ENCODE measurements at regions not wholly inside any gene's neighbourhood (a gene's known extent, or its start where the extent isn't known, plus 50 kb on each side); places are given as distances from the start of the nearest gene placed in this dataset.

DNA sequence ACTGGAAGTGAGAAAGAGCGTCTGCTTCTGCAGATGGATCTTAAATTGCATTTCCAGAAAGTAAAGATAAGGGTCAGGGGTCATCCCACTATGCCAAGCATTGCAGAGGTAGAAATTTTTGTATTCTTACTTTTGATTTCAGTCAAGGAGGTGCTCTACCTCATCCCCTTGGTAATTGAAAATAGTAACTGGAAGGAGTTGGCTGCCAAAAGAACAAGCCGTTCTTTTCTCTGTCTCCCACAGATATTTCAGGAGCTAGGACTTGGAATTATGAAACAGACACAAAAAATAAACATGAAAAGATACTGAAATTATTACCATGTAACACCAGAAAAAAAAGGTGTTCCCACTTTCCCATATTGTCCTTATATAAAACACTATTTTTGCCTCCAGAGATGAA is 309.9 kb upstream of the UMPS start:
- Mint-ChIP-seq H3K4me3 (no peak overlapping the region), H3K4me1 (no peaks in the 10 kb centered on the region), H3K9me3 (no peaks in the 10 kb centered on the region), H3K27ac (no peak overlapping the region), H3K36me3 (no peaks in the 10 kb centered on the region), H3K27me3 (no peaks in the 10 kb centered on the region)
- no peak for ATAC-seq

DNA sequence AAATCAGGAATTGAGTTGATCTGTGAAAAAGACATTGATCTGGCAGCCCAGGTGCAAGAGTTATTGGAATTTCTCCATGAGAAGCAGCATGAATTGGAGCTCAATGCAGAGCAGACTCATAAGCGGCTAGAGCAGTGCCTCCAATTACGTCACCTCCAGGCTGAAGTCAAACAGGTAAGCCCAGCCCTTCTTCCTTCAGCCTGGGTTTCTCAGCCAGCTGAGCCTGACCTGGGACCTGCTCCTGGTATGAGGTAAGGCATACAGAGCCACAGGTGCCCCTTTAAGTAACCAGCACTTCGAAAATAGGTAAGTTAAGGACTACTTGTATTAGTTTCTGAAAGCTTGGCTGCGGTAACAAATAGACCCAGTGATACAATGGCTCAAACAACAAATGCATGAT is 307.4 kb upstream of the UMPS start:
- no peak overlapping the region for H3K27ac Mint-ChIP-seq
- peaks cover 10% of the 10 kb centered on the region for H3K27me3 Mint-ChIP-seq
- no peaks in the 10 kb centered on the region for H3K4me1 Mint-ChIP-seq
- H3K9me3 Mint-ChIP-seq, result no peaks in the 10 kb centered on the region
- no peak overlapping the region for H3K4me3 Mint-ChIP-seq
- no peak for ATAC-seq
- H3K36me3 Mint-ChIP-seq, result no peaks in the 10 kb centered on the region

DNA sequence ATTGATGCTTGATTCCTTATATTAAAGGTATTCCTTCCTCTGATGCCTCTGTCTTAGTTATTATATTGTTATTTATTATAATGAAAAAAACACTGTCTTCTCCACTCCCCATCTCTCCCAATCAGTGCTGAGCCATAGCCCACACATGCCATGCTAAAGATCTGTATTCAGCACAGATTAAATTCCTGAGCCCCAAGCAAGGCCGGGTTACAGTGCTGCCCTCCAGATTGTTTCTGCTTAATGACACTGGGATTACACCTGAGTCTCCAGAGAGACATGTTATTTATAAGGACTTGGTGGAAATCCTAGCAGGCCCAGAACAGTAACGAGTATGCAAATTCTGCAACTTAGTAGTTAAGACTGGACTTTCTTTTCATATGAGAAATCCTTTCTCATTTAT is 305.9 kb upstream of the UMPS start:
- no peak for ATAC-seq
- Mint-ChIP-seq H3K9me3 (no peaks in the 10 kb centered on the region), H3K27me3 (peaks cover 10% of the 10 kb centered on the region), H3K36me3 (no peaks in the 10 kb centered on the region), H3K27ac (no peak overlapping the region), H3K4me3 (no peak overlapping the region), H3K4me1 (no peaks in the 10 kb centered on the region)

DNA sequence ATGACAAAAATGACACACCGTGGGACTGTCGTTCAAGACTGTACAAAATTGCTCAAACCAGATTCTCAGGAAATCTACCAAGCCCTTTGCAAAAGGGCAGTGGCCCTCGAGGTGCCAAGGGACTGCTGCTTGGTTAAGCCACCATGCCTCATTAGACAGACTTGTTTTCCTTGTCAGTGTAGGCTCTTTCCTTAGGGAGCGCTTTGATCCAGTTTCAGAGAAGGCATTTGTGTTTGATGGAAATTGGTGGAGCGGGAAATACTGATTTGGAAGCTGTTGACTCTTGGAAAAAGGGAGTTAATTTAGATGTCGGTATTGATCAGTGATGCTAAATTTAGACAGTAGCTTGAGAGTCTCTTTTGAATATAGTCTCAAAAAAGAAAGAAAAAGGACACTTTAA is 304.3 kb upstream of the UMPS start:
- Mint-ChIP-seq H3K36me3 (no peaks in the 10 kb centered on the region), H3K9me3 (no peaks in the 10 kb centered on the region), H3K4me3 (no peak overlapping the region), H3K27me3 (peaks cover 10% of the 10 kb centered on the region), H3K27ac (no peak overlapping the region), H3K4me1 (no peaks in the 10 kb centered on the region)
- no peak for ATAC-seq

DNA sequence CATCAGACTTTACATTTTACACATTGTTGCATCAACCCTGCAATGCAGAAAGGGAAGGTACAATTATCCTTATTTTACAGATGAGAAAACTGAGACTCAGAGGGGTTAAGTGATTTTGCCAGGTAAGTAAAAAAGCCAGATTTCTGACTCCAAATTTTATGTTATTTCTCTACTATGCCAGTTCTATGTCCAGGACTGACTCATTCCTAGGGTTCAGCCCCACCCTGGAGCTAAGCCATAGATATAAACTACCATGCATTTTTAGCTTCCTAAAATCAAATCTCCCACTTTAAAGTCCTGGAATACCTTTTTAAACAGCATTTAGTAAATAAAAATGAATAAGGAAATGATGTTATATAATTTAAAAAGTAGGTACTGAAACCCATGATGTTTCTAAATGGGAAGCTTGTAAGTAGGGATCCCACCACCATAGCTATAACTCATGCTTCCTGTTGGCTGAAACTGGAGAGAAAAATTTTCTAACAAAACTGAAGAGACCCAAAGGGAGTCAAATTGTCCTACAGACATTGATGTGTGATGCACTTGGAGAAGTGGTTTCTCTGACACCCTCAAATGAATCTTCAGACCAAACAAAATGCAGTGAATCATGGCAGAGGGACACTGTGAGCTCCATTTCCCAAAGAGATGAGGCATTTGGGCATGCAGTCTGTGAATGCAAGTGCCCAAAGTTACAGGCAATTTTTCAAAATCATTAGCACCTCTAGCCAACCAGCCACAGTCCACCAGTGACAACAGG is 301.7 kb upstream of the UMPS start:
- Mint-ChIP-seq H3K9me3 (no peaks in the 10 kb centered on the region), H3K27ac (no peak overlapping the region)

DNA sequence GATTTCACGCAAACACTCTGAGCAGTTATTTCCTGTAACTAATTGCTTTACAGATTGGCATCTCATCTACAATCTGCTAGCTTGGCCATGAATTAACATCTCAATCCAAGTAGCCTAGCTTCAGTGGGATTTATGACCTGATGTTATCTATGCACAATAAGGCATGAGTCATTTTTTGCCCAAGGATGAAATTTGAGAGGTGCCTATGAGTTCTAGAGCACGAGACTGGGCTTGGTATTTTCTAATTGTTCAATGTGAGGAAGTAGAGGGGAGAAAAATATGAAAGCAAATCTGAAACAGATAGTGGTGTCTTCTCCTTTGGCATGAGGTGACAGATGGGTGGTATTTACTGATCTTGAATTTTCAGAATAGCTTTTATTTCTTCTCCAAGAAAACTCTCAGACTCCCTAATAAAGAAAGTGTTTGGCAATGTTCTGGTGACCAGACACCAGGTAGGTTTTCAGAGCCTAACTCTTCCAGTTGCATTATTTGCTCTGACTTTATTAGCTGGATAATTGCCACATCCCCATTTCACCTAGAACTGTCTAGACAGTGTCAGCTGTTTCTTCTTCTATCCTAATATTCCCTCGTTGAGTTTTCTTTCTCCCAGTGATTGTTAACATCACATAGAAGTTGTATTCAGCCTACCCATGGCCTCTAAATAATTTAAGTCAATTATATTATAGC is 301.0 kb upstream of the UMPS start:
- peaks cover 10% of the 10 kb centered on the region for H3K27me3 Mint-ChIP-seq

More for the DNA sequence above, 301.7 kb upstream of the UMPS start:
- ATAC-seq, result no peak
- Mint-ChIP-seq H3K36me3 (no peaks in the 10 kb centered on the region), H3K27me3 (peaks cover 10% of the 10 kb centered on the region), H3K4me3 (no peak overlapping the region), H3K4me1 (no peaks in the 10 kb centered on the region)

DNA sequence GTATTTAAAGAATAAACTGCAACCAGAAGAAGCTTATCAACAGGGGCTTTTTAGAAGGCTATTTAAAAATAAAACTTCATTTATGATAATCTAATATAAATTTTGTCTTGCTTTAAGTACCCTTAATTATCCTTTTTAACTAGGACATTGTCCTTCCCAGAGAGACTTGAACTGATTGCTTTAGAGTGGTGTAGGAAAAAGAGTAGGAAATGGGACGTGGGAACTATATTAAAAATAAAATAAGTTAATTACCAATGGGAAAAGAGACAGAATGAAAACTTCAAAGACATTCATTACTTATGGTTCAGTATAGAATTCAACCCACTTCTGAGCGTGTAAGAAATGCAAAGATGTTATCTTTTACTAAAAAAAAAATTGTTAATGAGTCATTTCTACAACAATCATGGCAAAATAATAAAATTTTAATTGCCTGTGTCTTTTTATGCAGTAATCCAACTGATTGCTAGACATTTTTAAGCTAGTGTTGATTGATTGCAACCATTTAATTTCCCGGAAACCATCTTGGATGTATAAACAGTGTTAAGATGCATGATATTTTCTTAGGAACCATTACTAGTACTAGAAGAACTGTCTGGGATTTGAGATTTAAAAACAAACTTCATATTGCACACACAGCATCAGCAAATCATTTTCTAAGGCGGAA is 298.8 kb upstream of the UMPS start:
- Mint-ChIP-seq H3K4me1 (no peaks in the 10 kb centered on the region), H3K4me3 (no peak overlapping the region), H3K27ac (no peak overlapping the region), H3K27me3 (peaks cover 2% of the 10 kb centered on the region), H3K36me3 (no peaks in the 10 kb centered on the region), H3K9me3 (no peaks in the 10 kb centered on the region)
- no peak for ATAC-seq

More for the DNA sequence above, 301.0 kb upstream of the UMPS start:
- Mint-ChIP-seq H3K27ac (no peak overlapping the region), H3K9me3 (no peaks in the 10 kb centered on the region), H3K36me3 (no peaks in the 10 kb centered on the region), H3K4me3 (no peak overlapping the region), H3K4me1 (no peaks in the 10 kb centered on the region)
- ATAC-seq, result no peak

DNA sequence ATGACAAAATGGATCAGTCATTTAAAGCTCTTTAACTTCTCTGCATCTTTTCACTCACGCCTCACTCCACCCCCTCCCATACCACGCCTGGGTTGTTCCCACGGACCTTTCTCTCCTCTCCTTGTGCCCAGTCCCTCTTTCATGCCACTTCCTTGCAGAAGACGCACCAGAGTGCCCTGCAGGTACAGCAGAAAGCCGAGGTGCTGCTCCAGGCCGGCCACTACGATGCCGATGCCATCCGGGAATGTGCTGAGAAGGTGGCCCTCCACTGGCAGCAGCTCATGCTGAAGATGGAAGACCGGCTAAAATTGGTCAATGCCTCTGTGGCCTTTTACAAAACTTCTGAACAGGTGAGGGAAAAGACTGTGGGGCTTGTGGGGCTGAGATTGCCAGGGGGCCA is 296.1 kb upstream of the UMPS start:
- no peak overlapping the region for H3K27ac Mint-ChIP-seq
- H3K27me3 Mint-ChIP-seq, result peaks cover 7% of the 10 kb centered on the region
- no peak overlapping the region for H3K4me3 Mint-ChIP-seq
- no peaks in the 10 kb centered on the region for H3K9me3 Mint-ChIP-seq
- H3K4me1 Mint-ChIP-seq, result no peaks in the 10 kb centered on the region
- no peak for ATAC-seq
- no peaks in the 10 kb centered on the region for H3K36me3 Mint-ChIP-seq

DNA sequence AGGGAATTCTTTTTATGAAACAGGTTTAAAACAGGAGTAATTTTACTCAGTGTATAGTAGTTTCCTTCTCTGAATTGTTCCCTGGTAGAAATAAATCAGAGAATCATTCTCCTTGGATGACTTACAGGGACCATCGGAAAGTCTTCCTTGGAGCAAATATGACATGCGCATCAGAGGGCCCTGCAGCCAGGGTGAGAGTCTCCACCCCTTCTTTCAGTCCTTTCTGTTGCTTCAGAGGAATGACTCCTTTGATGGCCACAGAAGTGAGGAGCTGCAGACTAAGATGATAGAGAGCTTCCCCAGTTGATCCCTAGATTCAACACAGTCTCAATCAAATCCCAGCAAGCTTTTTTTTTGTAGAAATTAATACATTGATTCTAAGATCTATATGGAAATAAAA is 294.8 kb upstream of the UMPS start:
- Mint-ChIP-seq H3K4me1 (no peaks in the 10 kb centered on the region), H3K27me3 (peaks cover 8% of the 10 kb centered on the region), H3K4me3 (no peak overlapping the region), H3K27ac (no peak overlapping the region), H3K36me3 (no peaks in the 10 kb centered on the region), H3K9me3 (no peaks in the 10 kb centered on the region)
- no peak for ATAC-seq

DNA sequence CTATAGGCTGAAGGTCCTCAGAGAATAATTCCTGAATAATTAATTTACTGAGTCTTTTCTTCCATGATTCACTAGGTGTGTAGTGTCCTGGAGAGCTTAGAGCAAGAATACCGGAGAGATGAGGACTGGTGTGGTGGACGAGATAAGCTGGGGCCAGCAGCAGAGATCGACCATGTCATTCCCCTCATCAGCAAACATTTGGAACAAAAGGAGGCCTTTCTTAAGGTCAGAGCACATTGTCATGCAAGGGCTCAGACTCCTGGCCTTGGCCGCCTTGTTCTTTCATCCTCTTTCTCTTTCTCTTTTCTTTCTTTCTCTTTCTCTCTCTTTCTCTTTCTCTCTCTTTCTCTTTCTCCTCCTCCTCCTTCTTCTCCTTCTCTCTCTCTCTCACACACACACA is 291.4 kb upstream of the UMPS start:
- Mint-ChIP-seq H3K4me3 (no peak overlapping the region), H3K9me3 (no peaks in the 10 kb centered on the region), H3K4me1 (no peaks in the 10 kb centered on the region), H3K36me3 (no peaks in the 10 kb centered on the region), H3K27ac (no peak overlapping the region), H3K27me3 (peaks cover 17% of the 10 kb centered on the region)
- no peak for ATAC-seq

DNA sequence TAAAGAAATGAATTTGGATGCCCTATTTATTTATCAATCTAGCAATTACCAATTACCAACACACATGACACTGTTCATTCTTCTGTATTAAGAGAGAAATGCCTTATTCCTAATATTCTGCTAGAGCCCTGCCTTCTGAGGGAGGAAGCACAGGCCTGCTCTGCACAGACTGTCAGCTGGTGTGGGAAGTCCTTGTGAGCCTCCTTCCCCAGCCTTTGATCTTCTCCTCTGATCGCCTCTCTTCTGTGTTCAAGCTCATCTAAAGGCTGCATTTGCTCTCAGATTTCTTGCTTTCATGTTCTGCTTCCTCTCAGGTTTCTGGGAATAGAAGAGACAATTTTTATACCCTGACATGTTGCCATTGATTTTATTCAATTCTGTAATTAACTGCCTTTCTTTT is 290.6 kb upstream of the UMPS start:
- Mint-ChIP-seq H3K4me3 (no peak overlapping the region), H3K9me3 (no peaks in the 10 kb centered on the region), H3K36me3 (no peaks in the 10 kb centered on the region), H3K27ac (no peak overlapping the region), H3K4me1 (no peaks in the 10 kb centered on the region), H3K27me3 (peaks cover 17% of the 10 kb centered on the region)
- ATAC-seq, result no peak

DNA sequence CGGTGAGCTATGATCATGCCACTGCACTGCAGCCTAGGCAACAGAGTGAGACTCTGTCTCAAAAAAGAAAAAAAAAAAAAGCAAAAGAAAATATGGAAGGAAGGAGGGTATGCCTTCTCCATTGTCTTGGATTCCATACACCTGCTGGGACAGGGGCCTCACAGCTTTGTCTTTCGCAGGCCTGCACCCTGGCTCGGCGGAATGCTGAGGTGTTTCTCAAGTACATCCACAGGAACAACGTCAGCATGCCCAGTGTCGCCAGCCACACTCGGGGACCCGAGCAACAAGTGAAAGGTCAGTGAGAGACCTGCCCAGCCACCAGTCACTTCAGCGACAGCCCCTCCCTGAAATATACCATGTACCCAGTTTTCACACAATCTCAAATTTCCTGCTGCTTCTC is 288.5 kb upstream of the UMPS start:
- Mint-ChIP-seq H3K27ac (no peak overlapping the region), H3K27me3 (peaks cover 17% of the 10 kb centered on the region), H3K4me1 (no peaks in the 10 kb centered on the region), H3K36me3 (no peaks in the 10 kb centered on the region), H3K9me3 (no peaks in the 10 kb centered on the region), H3K4me3 (no peak overlapping the region)
- ATAC-seq, result no peak

DNA sequence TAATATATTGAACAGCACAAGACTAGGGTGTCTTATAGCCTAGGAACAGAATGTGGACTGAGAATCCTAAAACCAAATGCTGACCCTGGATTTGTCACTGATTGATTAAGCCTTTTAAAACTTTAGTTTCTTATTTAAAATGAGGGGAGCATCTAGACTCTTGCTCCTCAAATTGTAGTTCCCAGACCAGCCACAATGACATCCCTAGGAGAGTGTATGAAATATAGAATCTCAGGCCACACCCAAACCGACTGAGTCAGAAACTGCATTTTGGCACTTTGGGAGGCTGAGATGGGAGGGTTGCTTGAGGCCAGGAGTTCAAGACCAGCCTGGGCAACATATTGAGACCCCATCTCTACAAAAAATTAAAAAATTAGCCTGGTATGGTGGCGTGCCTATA is 287.8 kb upstream of the UMPS start:
- H3K4me3 Mint-ChIP-seq, result no peak overlapping the region
- no peaks in the 10 kb centered on the region for H3K9me3 Mint-ChIP-seq
- H3K36me3 Mint-ChIP-seq, result no peaks in the 10 kb centered on the region
- H3K27me3 Mint-ChIP-seq, result peaks cover 17% of the 10 kb centered on the region
- ATAC-seq, result no peak
- no peak overlapping the region for H3K27ac Mint-ChIP-seq
- no peaks in the 10 kb centered on the region for H3K4me1 Mint-ChIP-seq

DNA sequence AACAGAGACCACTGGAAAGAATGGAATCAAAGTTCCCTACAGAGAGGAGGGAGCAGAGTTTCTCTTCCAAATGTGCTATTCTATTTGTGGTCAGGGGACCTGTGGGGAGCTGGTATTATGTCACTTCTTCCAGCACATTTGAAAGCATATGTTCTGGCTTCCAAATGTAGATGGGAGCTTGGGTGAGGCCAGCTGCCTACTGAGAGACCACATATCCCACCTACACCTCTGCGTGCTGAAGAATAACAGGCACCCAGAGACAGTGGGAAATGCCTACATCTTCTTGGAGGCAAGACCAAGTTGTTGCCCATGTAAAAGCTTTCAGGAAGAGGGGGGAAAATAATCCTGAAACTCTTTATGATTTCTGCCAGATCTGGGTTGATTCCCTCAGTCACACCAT is 286.8 kb upstream of the UMPS start:
- H3K9me3 Mint-ChIP-seq, result no peaks in the 10 kb centered on the region
- H3K27me3 Mint-ChIP-seq, result peaks cover 23% of the 10 kb centered on the region
- H3K27ac Mint-ChIP-seq, result no peak overlapping the region
- no peak for ATAC-seq
- H3K36me3 Mint-ChIP-seq, result no peaks in the 10 kb centered on the region
- H3K4me3 Mint-ChIP-seq, result no peak overlapping the region
- no peaks in the 10 kb centered on the region for H3K4me1 Mint-ChIP-seq

DNA sequence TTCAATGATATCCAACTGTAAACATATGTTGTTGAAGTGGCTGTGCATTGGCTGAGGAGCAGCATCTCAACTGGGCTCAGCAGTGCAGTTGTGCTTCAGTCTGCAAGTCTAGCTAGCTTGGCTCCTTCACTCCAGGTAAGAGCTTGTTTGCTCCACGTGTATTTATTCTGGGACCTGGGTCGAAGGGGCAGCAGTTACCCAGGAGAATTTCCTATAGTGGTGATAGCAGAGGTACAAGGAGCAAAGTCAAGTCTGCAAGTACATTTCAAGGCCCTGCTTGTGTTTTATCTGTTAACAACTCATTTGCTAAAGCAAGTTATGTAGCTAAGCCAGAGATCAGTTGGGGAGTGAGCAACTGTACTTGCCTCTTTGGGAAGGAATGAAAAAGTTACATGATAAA is 286.2 kb upstream of the UMPS start:
- no peak overlapping the region for H3K27ac Mint-ChIP-seq
- H3K36me3 Mint-ChIP-seq, result no peaks in the 10 kb centered on the region
- peaks cover 23% of the 10 kb centered on the region for H3K27me3 Mint-ChIP-seq
- H3K4me3 Mint-ChIP-seq, result no peak overlapping the region
- no peaks in the 10 kb centered on the region for H3K4me1 Mint-ChIP-seq
- H3K9me3 Mint-ChIP-seq, result no peaks in the 10 kb centered on the region
- ATAC-seq, result no peak

DNA sequence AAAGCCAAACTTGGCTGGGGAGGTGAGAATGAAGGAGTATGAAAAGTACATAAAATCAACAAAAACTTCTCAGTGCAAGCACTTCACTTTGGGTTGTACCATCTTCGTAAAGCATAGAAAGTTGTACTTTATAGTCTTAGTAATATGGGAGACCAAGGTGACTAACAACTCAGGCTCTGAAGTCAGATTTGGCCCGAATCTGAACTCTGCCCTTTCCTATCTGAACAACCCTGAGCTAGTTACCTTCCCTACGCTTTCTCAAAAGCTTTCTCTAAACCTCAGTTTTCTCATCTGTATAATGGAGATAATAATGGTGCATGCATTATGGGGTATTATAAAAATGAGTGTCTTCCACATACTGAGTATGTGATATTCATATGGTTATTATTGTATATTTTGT is 285.4 kb upstream of the UMPS start:
- Mint-ChIP-seq H3K4me3 (no peak overlapping the region), H3K36me3 (no peaks in the 10 kb centered on the region), H3K4me1 (no peaks in the 10 kb centered on the region), H3K27ac (no peak overlapping the region), H3K27me3 (peaks cover 21% of the 10 kb centered on the region), H3K9me3 (no peaks in the 10 kb centered on the region)
- ATAC-seq, result no peak

Measured in stimulated activated memory B cell treated with anti-CD40 and anti-IgM and Interleukin-4, amounts not matched to agents 10 μg/mL and 1 μg/mL and 100 μg/mL, for 72 hours (primary cell).